Vagina (tissue), 2 donors: ENCODE measurements at regions not wholly inside any gene's neighbourhood (a gene's known extent, or its start where the extent isn't known, plus 50 kb on each side); places are given as distances from the start of the nearest gene placed in this dataset.

Experiments
- DNase-seq, 2 donors: peaks; one replicate each; pipeline ENCODE4 v3.0.0-alpha.2; 2017; ENCODE audit errors: extremely low spot score in 2 of 2
- H3K27ac ChIP-seq: fragments of 200-600 bp; sonication (generic); one replicate; pipeline ENCODE4 v1.5.1; 2019
- H3K27me3 ChIP-seq: fragments of 200-600 bp; sonication (generic); one replicate; pipeline ENCODE4 v1.5.1; 2019
- H3K36me3 ChIP-seq, 2 donors: fragments of 200-600 bp; sonication (generic); one replicate each; pipeline ENCODE4 v1.5.1; 2017 to 2019
- H3K4me1 ChIP-seq: fragments of 200-600 bp; sonication (generic); one replicate; pipeline ENCODE4 v1.5.1; 2019
- H3K4me3 ChIP-seq, 2 donors: fragments of 200-600 bp; sonication (generic); 1 replicate in 1 of 2; 2 replicates in 1 of 2; pipeline ENCODE4 v1.5.1; 2016 to 2019
- H3K9me3 ChIP-seq: fragments of 200-600 bp; sonication (generic); one replicate; pipeline ENCODE4 v1.5.1; 2019
- CTCF ChIP-seq, 3 experiments: fragments of 450-650 bp in 2 of 3; fragments of 200-600 bp in 1 of 3; sonication (generic) in 1 of 3; IDR thresholded peaks; one replicate each; pipeline ENCODE4 v1.5.1; 2017 to 2019; ENCODE audit warnings: antibody characterized with exemption in 3 of 3, mild to moderate bottlenecking in 2 of 3, moderate library complexity in 2 of 3
- POLR2A ChIP-seq, 2 donors: fragments of 450-650 bp; IDR thresholded peaks; one replicate each; pipeline ENCODE4 v1.6.1; 2017; ENCODE audit warnings: antibody characterized with exemption in 2 of 2, mild to moderate bottlenecking in 2 of 2, moderate library complexity in 2 of 2
- POLR2AphosphoS5 ChIP-seq, 2 donors: sonication (generic); formaldehyde crosslinking; IDR thresholded peaks; one replicate each; pipeline ENCODE4 v1.9.0; 2017; ENCODE audit warnings: antibody characterized with exemption in 2 of 2, mild to moderate bottlenecking in 2 of 2, low read depth in 1 of 2; ENCODE audit not compliant: insufficient read depth in 1 of 2
- intact Hi-C: fragments of 100-400 bp; cut with DNase I; formaldehyde crosslinking; loops from one replicate; pipeline ENCODE4 v1.15.1; 2023

GRCh38 chr6:2467929-2468600 is 222.7 kb upstream of the GMDS start:
- no peaks in the 10 kb centered on the region for H3K36me3 ChIP-seq
- no peaks in the 10 kb centered on the region for H3K27me3 ChIP-seq
- intact Hi-C loops: no loop called here
- no peak overlapping the region for H3K27ac ChIP-seq
- TF ChIP-seq CTCF (IDR thresholded peaks at IDR 0.05) (no peak), POLR2AphosphoS5 (IDR thresholded peaks at IDR 0.05; ENCODE audit: insufficient read depth in 1 of 2, low read depth in 1 of 2) (no peak), POLR2A (IDR thresholded peaks at IDR 0.05) (no peak)
- no peaks in the 10 kb centered on the region for H3K9me3 ChIP-seq
- no peak for DNase-seq
- H3K4me3 ChIP-seq: no peak overlapping the region
- no peaks in the 10 kb centered on the region for H3K4me1 ChIP-seq

- Histone ChIP-seq H3K36me3 (no peaks in the 10 kb centered on the region), H3K4me3 (no peak overlapping the region), H3K4me1 (no peaks in the 10 kb centered on the region), H3K27ac (no peak overlapping the region), H3K9me3 (no peaks in the 10 kb centered on the region), H3K27me3 (no peaks in the 10 kb centered on the region)
- intact Hi-C loops: no loop called here
- TF ChIP-seq CTCF (IDR thresholded peaks at IDR 0.05) (no peak), POLR2AphosphoS5 (IDR thresholded peaks at IDR 0.05; ENCODE audit: insufficient read depth in 1 of 2, low read depth in 1 of 2) (no peak), POLR2A (IDR thresholded peaks at IDR 0.05) (no peak)
- no peak for DNase-seq
Measured at GRCh38 chr6:2465336-2465735, 219.9 kb upstream of the GMDS start.

- no peak overlapping the region for H3K4me3 ChIP-seq
- no peaks in the 10 kb centered on the region for H3K36me3 ChIP-seq
- DNase-seq: no peak
- no peaks in the 10 kb centered on the region for H3K27me3 ChIP-seq
- no peaks in the 10 kb centered on the region for H3K4me1 ChIP-seq
- TF ChIP-seq CTCF (IDR thresholded peaks at IDR 0.05) (no peak), POLR2AphosphoS5 (IDR thresholded peaks at IDR 0.05; ENCODE audit: insufficient read depth in 1 of 2, low read depth in 1 of 2) (no peak), POLR2A (IDR thresholded peaks at IDR 0.05) (no peak)
- H3K27ac ChIP-seq: no peak overlapping the region
- intact Hi-C loops: no loop called here
- H3K9me3 ChIP-seq: no peaks in the 10 kb centered on the region
Measured at GRCh38 chr6:2464641-2465040, 219.2 kb upstream of the GMDS start.

- intact Hi-C loops: no loop called here
- no peak overlapping the region for H3K4me3 ChIP-seq
- H3K27me3 ChIP-seq: no peaks in the 10 kb centered on the region
- TF ChIP-seq POLR2A (IDR thresholded peaks at IDR 0.05): no peak
- no peak for TF ChIP-seq CTCF (IDR thresholded peaks at IDR 0.05)
- no peak for TF ChIP-seq POLR2AphosphoS5 (IDR thresholded peaks at IDR 0.05; ENCODE audit: insufficient read depth in 1 of 2, low read depth in 1 of 2)
- H3K9me3 ChIP-seq: no peaks in the 10 kb centered on the region
- no peaks in the 10 kb centered on the region for H3K36me3 ChIP-seq
- H3K4me1 ChIP-seq: no peaks in the 10 kb centered on the region
- DNase-seq: no peak
- no peak overlapping the region for H3K27ac ChIP-seq
Measured at GRCh38 chr6:2462831-2463230, 217.4 kb upstream of the GMDS start.

- Histone ChIP-seq H3K27me3 (no peaks in the 10 kb centered on the region), H3K9me3 (no peaks in the 10 kb centered on the region), H3K4me3 (no peak overlapping the region), H3K4me1 (no peaks in the 10 kb centered on the region), H3K27ac (no peak overlapping the region), H3K36me3 (no peaks in the 10 kb centered on the region)
- TF ChIP-seq POLR2A (IDR thresholded peaks at IDR 0.05) (no peak), POLR2AphosphoS5 (IDR thresholded peaks at IDR 0.05; ENCODE audit: insufficient read depth in 1 of 2, low read depth in 1 of 2) (no peak)
- intact Hi-C loops: no loop called here
- DNase-seq: no peak
Measured at GRCh38 chr6:2460216-2460745, 214.9 kb upstream of the GMDS start.
